HEK293 (cell line): ENCODE measurements at regions not wholly inside any gene's neighbourhood (a gene's known extent, or its start where the extent isn't known, plus 50 kb on each side); places are given as distances from the start of the nearest gene placed in this dataset.

Experiments
- CTCF ChIA-PET: fragments of 350-600 bp; formaldehyde crosslinking; extraction: SDS; loops from one replicate; lab custom pipeline; 2021; ENCODE audit warnings: antibody characterized with exemption; lab: Yijun Ruan, JAX
- POLR2A ChIA-PET: fragments of 300-600 bp; formaldehyde crosslinking; extraction: SDS; loops from one replicate; lab custom pipeline; 2020; ENCODE audit warnings: antibody characterized with exemption, inconsistent platforms; lab: Yijun Ruan, JAX
- H3K27ac ChIP-seq: fragments of 200-500 bp; sonication (Bioruptor generic); 2 replicates; pipeline ENCODE4 v1.5.1; 2014; ENCODE audit warnings: low read depth, low read length, control low read depth, inconsistent platforms; ENCODE audit errors: extremely low read depth
- H3K36me3 ChIP-seq, 2 experiments: fragments of 200-500 bp in 1 of 2; sonication (Bioruptor generic) in 1 of 2; 1 replicate in 1 of 2; 2 replicates in 1 of 2; pipeline ENCODE4 v1.5.1; 2014 to 2017; ENCODE audit warnings: inconsistent platforms in 2 of 2, low read length in 2 of 2; ENCODE audit not compliant: control insufficient read depth in 2 of 2, insufficient read depth in 1 of 2
- H3K4me1 ChIP-seq: fragments of 200-500 bp; sonication (Bioruptor generic); 2 replicates; pipeline ENCODE4 v1.5.1; 2014; ENCODE audit warnings: mild to moderate bottlenecking, low read length, inconsistent platforms; ENCODE audit not compliant: control insufficient read depth, insufficient read depth
- H3K4me3 ChIP-seq: 2 replicates; pipeline ENCODE4 v1.5.1; 2011; ENCODE audit warnings: low read depth, mild to moderate bottlenecking, control low read depth, low read length, moderate library complexity
- H3K9me3 ChIP-seq: fragments of 200-500 bp; sonication (Bioruptor generic); 2 replicates; pipeline ENCODE4 v1.5.1; 2014; ENCODE audit warnings: low read depth, low read length, inconsistent platforms; ENCODE audit not compliant: control insufficient read depth, insufficient read depth
- GLI4 ChIP-seq: fragments of 450-650 bp; formaldehyde crosslinking; IDR thresholded peaks from 2 replicates; pipeline ENCODE4 v1.5.1; 2016; ENCODE audit warnings: missing biosample characterization, missing genetic modification characterization
- HOXC10 ChIP-seq: sonication (generic); formaldehyde crosslinking; IDR thresholded peaks from 2 replicates; pipeline ENCODE4 v1.8.1; 2023; ENCODE audit warnings: mild to moderate bottlenecking, missing genetic modification reagents
- KLF16 ChIP-seq: fragments of 450-650 bp; formaldehyde crosslinking; IDR thresholded peaks from 2 replicates; pipeline ENCODE4 v1.5.1; 2017; ENCODE audit warnings: missing biosample characterization, missing genetic modification characterization
- KLF8 ChIP-seq: fragments of 450-650 bp; formaldehyde crosslinking; IDR thresholded peaks from 2 replicates; pipeline ENCODE4 v1.5.1; 2016; ENCODE audit warnings: missing biosample characterization, missing genetic modification characterization
- SP2 ChIP-seq: fragments of 450-650 bp; formaldehyde crosslinking; IDR thresholded peaks from 2 replicates; pipeline ENCODE4 v1.5.1; 2016; ENCODE audit warnings: missing biosample characterization, missing genetic modification characterization
- SP3 ChIP-seq: fragments of 450-650 bp; formaldehyde crosslinking; IDR thresholded peaks from 2 replicates; pipeline ENCODE4 v1.5.1; 2016; ENCODE audit warnings: missing biosample characterization, missing genetic modification characterization
- YY1 ChIP-seq: fragments of 450-650 bp; formaldehyde crosslinking; IDR thresholded peaks from 2 replicates; pipeline ENCODE4 v1.5.1; 2018; ENCODE audit warnings: missing biosample characterization, missing genetic modification characterization
- ZBTB48 ChIP-seq: fragments of 450-650 bp; formaldehyde crosslinking; IDR thresholded peaks from 2 replicates; pipeline ENCODE4 v1.5.1; 2016; ENCODE audit warnings: missing biosample characterization, missing genetic modification characterization
- ZEB2 ChIP-seq: fragments of 450-650 bp; formaldehyde crosslinking; IDR thresholded peaks from 2 replicates; pipeline ENCODE4 v1.5.1; 2016; ENCODE audit warnings: missing biosample characterization, missing genetic modification characterization
- ZFP41 ChIP-seq: fragments of 450-650 bp; formaldehyde crosslinking; IDR thresholded peaks from 2 replicates; pipeline ENCODE4 v1.5.1; 2016; ENCODE audit warnings: missing biosample characterization, missing genetic modification characterization, borderline replicate concordance
- ZNF148 ChIP-seq: fragments of 450-650 bp; formaldehyde crosslinking; IDR thresholded peaks from 2 replicates; pipeline ENCODE4 v1.5.0; 2017; ENCODE audit warnings: missing biosample characterization, missing genetic modification characterization, borderline replicate concordance
- ZNF157 ChIP-seq: fragments of 450-650 bp; formaldehyde crosslinking; IDR thresholded peaks from 2 replicates; pipeline ENCODE4 v1.5.1; 2016; ENCODE audit warnings: missing biosample characterization, missing genetic modification characterization
- ZNF18 ChIP-seq: fragments of 450-650 bp; formaldehyde crosslinking; IDR thresholded peaks from 2 replicates; pipeline ENCODE4 v1.5.1; 2016; ENCODE audit warnings: missing biosample characterization, missing genetic modification characterization
- ZNF214 ChIP-seq: fragments of 450-650 bp; formaldehyde crosslinking; IDR thresholded peaks from 2 replicates; pipeline ENCODE4 v1.5.1; 2017; ENCODE audit warnings: missing biosample characterization, mild to moderate bottlenecking, missing genetic modification characterization, borderline replicate concordance
- ZNF302 ChIP-seq: fragments of 450-650 bp; formaldehyde crosslinking; IDR thresholded peaks from 2 replicates; pipeline ENCODE4 v1.5.1; 2016; ENCODE audit warnings: missing biosample characterization, missing genetic modification characterization, low read depth
- ZNF473 ChIP-seq: fragments of 450-650 bp; formaldehyde crosslinking; IDR thresholded peaks from 2 replicates; pipeline ENCODE4 v1.5.1; 2017; ENCODE audit warnings: missing biosample characterization, missing genetic modification characterization
- ZNF501 ChIP-seq: fragments of 450-650 bp; formaldehyde crosslinking; IDR thresholded peaks from 2 replicates; pipeline ENCODE4 v1.5.1; 2016; ENCODE audit warnings: missing biosample characterization, missing genetic modification characterization
- ZNF626 ChIP-seq: fragments of 450-650 bp; sonication (Bioruptor Pico); formaldehyde crosslinking; IDR thresholded peaks from 2 replicates; pipeline ENCODE4 v1.5.1; 2018; ENCODE audit warnings: missing biosample characterization, missing genetic modification characterization, inconsistent platforms
- ZNF658 ChIP-seq: fragments of 450-650 bp; formaldehyde crosslinking; IDR thresholded peaks from 2 replicates; pipeline ENCODE4; 2016; ENCODE audit warnings: missing biosample characterization, missing genetic modification characterization
- ZNF660 ChIP-seq: fragments of 450-650 bp; IDR thresholded peaks from 2 replicates; pipeline ENCODE4 v1.5.1; 2018; ENCODE audit warnings: missing biosample characterization, mild to moderate bottlenecking, missing genetic modification characterization
- ZNF747 ChIP-seq: fragments of 450-650 bp; formaldehyde crosslinking; IDR thresholded peaks from 2 replicates; pipeline ENCODE4 v1.5.1; 2016; ENCODE audit warnings: missing biosample characterization, missing genetic modification characterization
- ZNF776 ChIP-seq: fragments of 450-650 bp; formaldehyde crosslinking; IDR thresholded peaks from 2 replicates; pipeline ENCODE4 v1.5.0; 2017; ENCODE audit warnings: missing biosample characterization, missing genetic modification characterization, borderline replicate concordance
- ZNF792 ChIP-seq: fragments of 450-650 bp; formaldehyde crosslinking; IDR thresholded peaks from 2 replicates; pipeline ENCODE4 v1.5.1; 2016; ENCODE audit warnings: missing biosample characterization, missing genetic modification characterization
- TF ChIP-seq, protein P1 (sequence below): fragments of 450-650 bp; formaldehyde crosslinking; conservative IDR thresholded peaks from 2 replicates; pipeline ENCODE4 v1.5.1; 2016; ENCODE audit warnings: low read depth, missing biosample characterization, missing genetic modification characterization
- TF ChIP-seq, protein P2 (sequence below): fragments of 450-650 bp; formaldehyde crosslinking; IDR thresholded peaks from 2 replicates; pipeline ENCODE4 v1.5.1; 2016; ENCODE audit warnings: missing biosample characterization, missing genetic modification characterization, low read depth
- TF ChIP-seq, protein P3 (sequence below): fragments of 450-650 bp; formaldehyde crosslinking; IDR thresholded peaks from 2 replicates; pipeline ENCODE4 v1.5.1; 2016; ENCODE audit warnings: missing biosample characterization, missing genetic modification characterization

DNA sequence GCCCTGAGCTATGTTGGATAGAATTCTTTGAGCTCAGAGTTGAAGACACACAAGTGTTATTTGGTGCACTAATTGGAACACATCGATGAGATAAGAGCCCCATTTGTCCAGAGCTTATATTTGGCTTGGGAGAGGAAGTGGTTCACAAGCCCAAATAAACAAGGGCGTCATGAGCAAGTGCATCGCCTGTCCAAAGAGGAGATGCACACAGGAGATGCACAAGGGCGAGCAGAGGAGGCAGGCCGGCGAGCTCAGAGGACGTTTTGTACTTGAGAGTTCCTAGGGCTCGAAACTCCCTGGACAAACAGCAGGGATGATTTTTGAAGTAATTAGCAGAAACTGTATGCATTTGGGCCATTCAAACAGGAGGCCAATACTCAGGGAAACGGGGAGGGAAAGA lies 212.8 kb upstream of the IRX1 start:
- Histone ChIP-seq H3K9me3 (no peaks in the 10 kb centered on the region), H3K4me1 (no peaks in the 10 kb centered on the region), H3K4me3 (no peak overlapping the region), H3K36me3 (no peaks in the 10 kb centered on the region), H3K27ac (no peak overlapping the region)
- CTCF ChIA-PET, result no interaction called here
- POLR2A ChIA-PET, result no interaction called here
- TF ChIP-seq, protein P1, sequence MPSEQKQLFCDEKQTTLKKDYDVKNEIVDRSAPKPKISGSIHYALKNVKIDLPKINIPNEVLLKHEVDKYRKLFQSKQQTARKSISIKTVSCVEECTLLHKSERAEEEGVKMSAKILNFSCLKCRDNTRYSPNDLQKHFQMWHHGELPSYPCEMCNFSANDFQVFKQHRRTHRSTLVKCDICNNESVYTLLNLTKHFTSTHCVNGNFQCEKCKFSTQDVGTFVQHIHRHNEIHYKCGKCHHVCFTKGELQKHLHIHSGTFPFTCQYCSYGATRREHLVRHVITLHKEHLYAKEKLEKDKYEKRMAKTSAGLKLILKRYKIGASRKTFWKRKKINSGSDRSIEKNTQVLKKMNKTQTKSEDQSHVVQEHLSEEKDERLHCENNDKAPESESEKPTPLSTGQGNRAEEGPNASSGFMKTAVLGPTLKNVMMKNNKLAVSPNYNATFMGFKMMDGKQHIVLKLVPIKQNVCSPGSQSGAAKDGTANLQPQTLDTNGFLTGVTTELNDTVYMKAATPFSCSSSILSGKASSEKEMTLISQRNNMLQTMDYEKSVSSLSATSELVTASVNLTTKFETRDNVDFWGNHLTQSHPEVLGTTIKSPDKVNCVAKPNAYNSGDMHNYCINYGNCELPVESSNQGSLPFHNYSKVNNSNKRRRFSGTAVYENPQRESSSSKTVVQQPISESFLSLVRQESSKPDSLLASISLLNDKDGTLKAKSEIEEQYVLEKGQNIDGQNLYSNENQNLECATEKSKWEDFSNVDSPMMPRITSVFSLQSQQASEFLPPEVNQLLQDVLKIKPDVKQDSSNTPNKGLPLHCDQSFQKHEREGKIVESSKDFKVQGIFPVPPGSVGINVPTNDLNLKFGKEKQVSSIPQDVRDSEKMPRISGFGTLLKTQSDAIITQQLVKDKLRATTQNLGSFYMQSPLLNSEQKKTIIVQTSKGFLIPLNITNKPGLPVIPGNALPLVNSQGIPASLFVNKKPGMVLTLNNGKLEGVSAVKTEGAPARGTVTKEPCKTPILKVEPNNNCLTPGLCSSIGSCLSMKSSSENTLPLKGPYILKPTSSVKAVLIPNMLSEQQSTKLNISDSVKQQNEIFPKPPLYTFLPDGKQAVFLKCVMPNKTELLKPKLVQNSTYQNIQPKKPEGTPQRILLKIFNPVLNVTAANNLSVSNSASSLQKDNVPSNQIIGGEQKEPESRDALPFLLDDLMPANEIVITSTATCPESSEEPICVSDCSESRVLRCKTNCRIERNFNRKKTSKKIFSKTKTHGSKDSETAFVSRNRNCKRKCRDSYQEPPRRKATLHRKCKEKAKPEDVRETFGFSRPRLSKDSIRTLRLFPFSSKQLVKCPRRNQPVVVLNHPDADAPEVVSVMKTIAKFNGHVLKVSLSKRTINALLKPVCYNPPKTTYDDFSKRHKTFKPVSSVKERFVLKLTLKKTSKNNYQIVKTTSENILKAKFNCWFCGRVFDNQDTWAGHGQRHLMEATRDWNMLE (tag by site-specific recombination), result no peak
- TF ChIP-seq ZNF148 (tag by site-specific recombination) (no peak), GLI4 (tag by site-specific recombination) (no peak), ZBTB48 (no peak), ZNF214 (tag by site-specific recombination) (no peak), ZNF302 (tag by site-specific recombination) (no peak), YY1 (tag by site-specific recombination) (no peak), ZNF626 (tag by site-specific recombination) (no peak), ZFP41 (no peak), HOXC10 (CRISPR knock-in tag) (no peak), SP3 (tag by site-specific recombination) (no peak), ZEB2 (tag by site-specific recombination) (no peak), ZNF18 (tag by site-specific recombination) (no peak), KLF16 (tag by site-specific recombination) (no peak)
- TF ChIP-seq, protein P2, sequence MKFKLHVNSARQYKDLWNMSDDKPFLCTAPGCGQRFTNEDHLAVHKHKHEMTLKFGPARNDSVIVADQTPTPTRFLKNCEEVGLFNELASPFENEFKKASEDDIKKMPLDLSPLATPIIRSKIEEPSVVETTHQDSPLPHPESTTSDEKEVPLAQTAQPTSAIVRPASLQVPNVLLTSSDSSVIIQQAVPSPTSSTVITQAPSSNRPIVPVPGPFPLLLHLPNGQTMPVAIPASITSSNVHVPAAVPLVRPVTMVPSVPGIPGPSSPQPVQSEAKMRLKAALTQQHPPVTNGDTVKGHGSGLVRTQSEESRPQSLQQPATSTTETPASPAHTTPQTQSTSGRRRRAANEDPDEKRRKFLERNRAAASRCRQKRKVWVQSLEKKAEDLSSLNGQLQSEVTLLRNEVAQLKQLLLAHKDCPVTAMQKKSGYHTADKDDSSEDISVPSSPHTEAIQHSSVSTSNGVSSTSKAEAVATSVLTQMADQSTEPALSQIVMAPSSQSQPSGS (tag by site-specific recombination), result no peak

- ChIA-PET CTCF (no interaction called here), POLR2A (no interaction called here)
- Histone ChIP-seq H3K4me3 (no peak overlapping the region), H3K27ac (no peak overlapping the region), H3K4me1 (no peaks in the 10 kb centered on the region), H3K9me3 (no peaks in the 10 kb centered on the region), H3K36me3 (no peaks in the 10 kb centered on the region)
- TF ChIP-seq ZNF658 (tag by site-specific recombination) (no peak), ZNF792 (no peak), ZNF747 (tag by site-specific recombination) (no peak), ZNF776 (tag by site-specific recombination) (no peak), ZNF660 (tag by site-specific recombination) (no peak), KLF8 (tag by site-specific recombination) (no peak), ZNF501 (no peak), ZNF157 (tag by site-specific recombination) (no peak), ZNF473 (tag by site-specific recombination) (no peak), SP2 (tag by site-specific recombination) (no peak)
- TF ChIP-seq, protein P3, sequence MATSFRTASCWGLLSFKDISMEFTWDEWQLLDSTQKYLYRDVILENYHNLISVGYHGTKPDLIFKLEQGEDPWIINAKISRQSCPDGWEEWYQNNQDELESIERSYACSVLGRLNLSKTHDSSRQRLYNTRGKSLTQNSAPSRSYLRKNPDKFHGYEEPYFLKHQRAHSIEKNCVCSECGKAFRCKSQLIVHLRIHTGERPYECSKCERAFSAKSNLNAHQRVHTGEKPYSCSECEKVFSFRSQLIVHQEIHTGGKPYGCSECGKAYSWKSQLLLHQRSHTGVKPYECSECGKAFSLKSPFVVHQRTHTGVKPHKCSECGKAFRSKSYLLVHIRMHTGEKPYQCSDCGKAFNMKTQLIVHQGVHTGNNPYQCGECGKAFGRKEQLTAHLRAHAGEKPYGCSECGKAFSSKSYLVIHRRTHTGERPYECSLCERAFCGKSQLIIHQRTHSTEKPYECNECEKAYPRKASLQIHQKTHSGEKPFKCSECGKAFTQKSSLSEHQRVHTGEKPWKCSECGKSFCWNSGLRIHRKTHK (tag by site-specific recombination), result no peak
Observed at GRCh38 chr5:3382151-3382550, 213.5 kb upstream of the IRX1 start.
